BLaER1 treated with 17β-estradiol and CSF1 and Interleukin-3, amounts not matched to agents 10 nM and 100 nM (cell line): ENCODE measurements at regions not wholly inside any gene's neighbourhood (a gene's known extent, or its start where the extent isn't known, plus 50 kb on each side); places are given as distances from the start of the nearest gene placed in this dataset.

Experiments used
- H3K27ac ChIP-seq, 11 experiments: shearing (Covaris generic); formaldehyde crosslinking; 2 replicates each; pipeline ENCODE4 v1.8.1; 2022
- H3K27me3 ChIP-seq, 11 experiments: shearing (Covaris generic); formaldehyde crosslinking; 2 replicates each; pipeline ENCODE4 v1.8.1; 2022
- H3K36me3 ChIP-seq, 11 experiments: shearing (Covaris generic); formaldehyde crosslinking; 2 replicates each; pipeline ENCODE4 v1.8.1; 2022
- H3K4me1 ChIP-seq, 10 experiments: shearing (Covaris generic); formaldehyde crosslinking; 2 replicates each; pipeline ENCODE4 v1.8.1; 2022
- H3K4me2 ChIP-seq, 11 experiments: shearing (Covaris generic); formaldehyde crosslinking; 2 replicates each; pipeline ENCODE4 v1.8.1; 2022
- H3K4me3 ChIP-seq, 10 experiments: shearing (Covaris generic); formaldehyde crosslinking; 2 replicates each; pipeline ENCODE4 v1.8.1; 2022
- H3K9ac ChIP-seq, 11 experiments: shearing (Covaris generic); formaldehyde crosslinking; 2 replicates each; pipeline ENCODE4 v1.8.1; 2022
- H3K9me3 ChIP-seq, 11 experiments: shearing (Covaris generic); formaldehyde crosslinking; replicated peaks in 1 of 11; 2 replicates each; pipeline ENCODE4 v1.8.1; 2022
- H4K20me1 ChIP-seq, 11 experiments: shearing (Covaris generic); formaldehyde crosslinking; 2 replicates each; pipeline ENCODE4 v1.8.1; 2022
- Cebpa-rat ChIP-seq, 11 experiments: shearing (Covaris generic); IDR thresholded peaks; 2 replicates each; pipeline ENCODE4 v1.8.1; 2022

DNA sequence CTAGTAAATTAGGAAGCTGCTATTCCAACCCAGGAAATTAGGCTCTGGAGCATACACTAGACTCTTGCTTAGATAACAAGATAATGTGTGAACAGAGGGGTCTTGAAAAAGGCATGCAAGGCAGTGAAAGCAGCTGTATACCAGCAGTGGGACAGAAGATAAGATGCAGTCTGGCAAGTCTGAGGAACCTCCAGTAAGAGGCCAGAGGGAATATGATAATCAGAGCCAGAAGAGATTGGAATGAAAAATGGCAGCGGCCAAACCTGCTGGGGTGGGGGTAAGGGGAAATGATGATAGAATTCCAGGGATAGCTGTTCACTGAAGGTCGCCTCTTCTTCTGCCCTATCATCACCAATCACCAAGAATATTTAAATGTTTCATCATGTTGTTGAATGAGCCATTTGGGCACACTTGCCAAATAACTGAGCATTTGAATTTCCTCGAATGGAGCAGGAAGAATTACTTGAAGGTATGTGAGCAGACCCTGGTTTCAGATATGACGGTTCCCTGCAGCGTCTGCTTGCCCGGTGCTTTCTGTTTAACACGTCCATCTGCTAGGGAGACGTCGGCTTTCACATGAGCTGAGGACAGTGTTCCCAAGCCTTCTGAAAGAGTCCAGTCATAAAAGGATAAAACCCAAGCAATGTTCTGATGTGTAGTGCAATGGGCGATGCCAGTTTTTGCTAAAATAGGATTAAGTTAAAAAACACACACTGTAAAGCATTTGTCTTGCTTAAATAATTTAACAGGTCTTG is 173.3 kb downstream of the RWDD3 start:
- no peak overlapping the region for H3K4me3 ChIP-seq
- H3K9ac ChIP-seq, result no peak overlapping the region
- H3K9me3 ChIP-seq, result peaks cover 0 to 35% (median 12%) of the 10 kb centered on the region in 11 experiments; a peak in 14 of 22 replicates
- no peaks in the 10 kb centered on the region for H3K27me3 ChIP-seq
- H3K4me1 ChIP-seq, result no peaks in the 10 kb centered on the region; a peak in 1 of 20 replicates
- H3K36me3 ChIP-seq, result no peaks in the 10 kb centered on the region
- no peaks in the 10 kb centered on the region for H4K20me1 ChIP-seq
- no peak overlapping the region for H3K4me2 ChIP-seq
- H3K27ac ChIP-seq, result no peak overlapping the region
- no peak for TF ChIP-seq Cebpa-rat (IDR thresholded peaks at IDR 0.05)

DNA sequence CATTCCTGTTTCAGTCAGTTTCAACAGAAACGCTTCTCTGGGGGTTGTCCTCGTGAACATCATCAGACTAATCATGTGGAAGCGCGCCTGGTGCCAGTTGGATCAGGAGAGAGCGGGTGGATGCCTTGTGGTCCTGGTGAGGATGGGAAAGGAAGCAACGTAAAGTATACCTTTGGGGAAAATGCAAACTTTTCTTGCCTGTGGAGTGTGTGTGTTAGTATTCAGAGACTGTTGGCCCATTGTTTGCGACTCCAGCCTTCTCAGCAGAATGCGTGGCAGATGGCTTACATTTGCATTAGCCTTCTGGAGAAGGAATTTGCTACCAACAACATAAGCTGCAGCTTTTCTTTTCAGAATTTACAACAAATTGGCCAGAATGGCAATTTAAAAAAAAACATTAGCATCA is 173.9 kb downstream of the RWDD3 start:
- Histone ChIP-seq H3K27me3 (no peaks in the 10 kb centered on the region), H3K27ac (no peak overlapping the region), H3K4me3 (no peak overlapping the region), H3K36me3 (no peaks in the 10 kb centered on the region), H4K20me1 (no peaks in the 10 kb centered on the region), H3K4me1 (no peaks in the 10 kb centered on the region; a peak in 1 of 20 replicates), H3K9me3 (peaks cover 0 to 32% (median 12%) of the 10 kb centered on the region in 11 experiments; a peak in 14 of 22 replicates), H3K9ac (no peak overlapping the region), H3K4me2 (no peak overlapping the region)
- TF ChIP-seq Cebpa-rat (IDR thresholded peaks at IDR 0.05), result no peak

DNA sequence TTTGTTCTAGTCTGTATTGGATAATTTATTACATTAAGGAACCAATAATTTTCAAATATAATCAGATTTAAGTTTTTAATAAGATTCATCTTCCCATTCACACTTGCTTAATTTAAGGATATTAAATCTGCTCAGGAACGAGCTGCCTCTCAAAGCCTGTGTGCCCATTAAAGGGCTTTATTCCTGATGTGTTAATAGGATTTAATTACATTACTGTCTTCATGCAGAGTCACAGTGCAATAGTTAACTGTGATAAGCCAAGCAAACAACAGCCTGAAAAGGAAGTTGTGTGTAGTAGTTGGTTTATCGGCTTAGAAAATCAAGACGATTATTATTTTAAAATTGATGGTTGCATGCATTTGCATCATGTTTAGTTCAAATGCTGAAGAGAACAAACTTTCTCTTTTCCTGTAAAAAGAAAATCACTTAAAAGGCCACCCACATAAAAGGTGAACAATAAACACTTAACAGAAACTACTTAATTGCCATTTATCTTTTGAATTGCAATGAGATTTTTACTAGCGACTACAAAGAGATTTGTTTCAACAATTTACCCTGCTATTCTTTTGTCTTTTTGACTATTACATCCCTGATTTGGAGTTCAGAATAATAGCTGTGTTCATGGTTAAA is 174.6 kb downstream of the RWDD3 start:
- no peak for TF ChIP-seq Cebpa-rat (IDR thresholded peaks at IDR 0.05)
- Histone ChIP-seq H3K4me2 (no peak overlapping the region), H3K4me1 (no peaks in the 10 kb centered on the region; a peak in 1 of 20 replicates), H3K9me3 (peaks cover 0 to 25% (median 11%) of the 10 kb centered on the region in 11 experiments; a peak in 14 of 22 replicates), H3K4me3 (no peak overlapping the region), H3K27ac (no peak overlapping the region), H3K9ac (no peak overlapping the region), H3K27me3 (no peaks in the 10 kb centered on the region), H4K20me1 (no peaks in the 10 kb centered on the region), H3K36me3 (no peaks in the 10 kb centered on the region)

- no peak overlapping the region for H3K27ac ChIP-seq
- H3K4me1 ChIP-seq, result no peaks in the 10 kb centered on the region; a peak in 1 of 20 replicates
- no peaks in the 10 kb centered on the region for H3K27me3 ChIP-seq
- no peak for TF ChIP-seq Cebpa-rat (IDR thresholded peaks at IDR 0.05)
- H3K4me3 ChIP-seq, result no peak overlapping the region
- no peaks in the 10 kb centered on the region for H4K20me1 ChIP-seq
- peaks cover 0 to 19% (median 7%) of the 10 kb centered on the region in 11 experiments; a peak in 12 of 22 replicates for H3K9me3 ChIP-seq
- no peaks in the 10 kb centered on the region for H3K36me3 ChIP-seq
- H3K9ac ChIP-seq, result no peak overlapping the region
- no peak overlapping the region for H3K4me2 ChIP-seq
These were observed 175.3 kb downstream of the RWDD3 start for GRCh38 chr1:95409276-95409675.

DNA sequence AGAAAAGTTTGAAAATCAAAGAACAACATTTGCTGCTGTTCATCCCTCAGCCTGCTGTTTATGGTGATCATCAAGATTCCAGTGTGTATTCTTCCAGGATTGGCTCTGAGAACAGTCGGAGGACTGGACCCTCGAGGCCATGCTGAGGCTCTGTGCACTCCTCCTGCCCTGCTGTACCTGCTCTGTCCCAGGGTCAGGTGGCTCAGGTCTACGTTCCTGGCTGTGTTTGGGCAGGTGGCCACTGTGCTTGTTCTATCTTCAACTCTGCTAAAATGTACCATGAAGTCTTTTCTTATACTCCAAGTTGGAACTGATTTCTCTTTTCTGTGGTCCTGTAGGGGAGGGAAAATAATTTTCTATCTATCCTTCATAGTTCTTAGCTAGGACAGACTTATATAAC is 175.9 kb downstream of the RWDD3 start:
- H3K36me3 ChIP-seq, result no peaks in the 10 kb centered on the region
- H3K4me2 ChIP-seq, result no peak overlapping the region
- no peak overlapping the region for H3K27ac ChIP-seq
- no peaks in the 10 kb centered on the region for H3K4me1 ChIP-seq
- H4K20me1 ChIP-seq, result no peaks in the 10 kb centered on the region
- peaks cover 0 to 13% (median under 1%) of the 10 kb centered on the region in 11 experiments; a peak in 11 of 22 replicates for H3K9me3 ChIP-seq
- H3K27me3 ChIP-seq, result no peaks in the 10 kb centered on the region
- no peak for TF ChIP-seq Cebpa-rat (IDR thresholded peaks at IDR 0.05)
- H3K9ac ChIP-seq, result no peak overlapping the region
- H3K4me3 ChIP-seq, result no peak overlapping the region

DNA sequence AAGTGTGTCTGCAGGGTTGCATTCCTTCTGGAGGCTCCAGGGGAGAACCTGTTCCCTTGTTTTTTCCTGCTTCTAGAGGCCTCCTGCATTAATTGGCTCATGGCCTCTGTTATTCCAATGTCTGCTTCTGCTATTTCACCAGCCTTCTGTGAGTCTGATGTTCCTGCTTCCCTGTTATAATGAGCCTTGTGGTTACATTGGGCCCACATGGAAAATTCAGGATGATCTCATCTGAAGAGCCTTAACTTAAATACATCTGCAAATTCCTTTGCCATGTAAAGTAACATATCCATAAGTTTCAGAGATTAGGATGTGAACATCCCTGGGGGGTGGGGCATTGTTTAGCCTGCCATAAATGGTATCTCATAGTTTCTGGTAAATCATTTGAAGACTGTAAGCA is 181.1 kb downstream of the RWDD3 start:
- H4K20me1 ChIP-seq, result no peaks in the 10 kb centered on the region
- H3K4me2 ChIP-seq, result no peak overlapping the region
- H3K36me3 ChIP-seq, result no peaks in the 10 kb centered on the region
- H3K27ac ChIP-seq, result no peak overlapping the region
- no peaks in the 10 kb centered on the region for H3K9me3 ChIP-seq
- H3K9ac ChIP-seq, result no peak overlapping the region
- no peak for TF ChIP-seq Cebpa-rat (IDR thresholded peaks at IDR 0.05)
- no peaks in the 10 kb centered on the region for H3K27me3 ChIP-seq
- no peaks in the 10 kb centered on the region for H3K4me1 ChIP-seq
- H3K4me3 ChIP-seq, result no peak overlapping the region

GRCh38 chr1:95426772-95427171 is 192.8 kb downstream of the RWDD3 start:
- Histone ChIP-seq H4K20me1 (no peaks in the 10 kb centered on the region), H3K4me1 (peaks cover 0 to 33% (median 12%) of the 10 kb centered on the region in 10 experiments; a peak in 11 of 20 replicates), H3K4me2 (no peak overlapping the region), H3K4me3 (no peak overlapping the region), H3K36me3 (no peaks in the 10 kb centered on the region), H3K9me3 (no peaks in the 10 kb centered on the region), H3K27ac (no peak overlapping the region), H3K9ac (no peak overlapping the region), H3K27me3 (no peaks in the 10 kb centered on the region)
- no peak for TF ChIP-seq Cebpa-rat (IDR thresholded peaks at IDR 0.05)

GRCh38 chr1:95427525-95427924 is 193.5 kb downstream of the RWDD3 start:
- no peak for TF ChIP-seq Cebpa-rat (IDR thresholded peaks at IDR 0.05)

GRCh38 chr1:95431235-95431634 is 197.2 kb downstream of the RWDD3 start:
- Histone ChIP-seq H3K4me2 (no peak overlapping the region), H3K4me3 (no peak overlapping the region), H3K9me3 (no peaks in the 10 kb centered on the region), H3K9ac (no peak overlapping the region), H3K27ac (no peak overlapping the region), H4K20me1 (no peaks in the 10 kb centered on the region), H3K36me3 (no peaks in the 10 kb centered on the region), H3K4me1 (peaks cover 0 to 12% (median 0%) of the 10 kb centered on the region in 10 experiments; a peak in 6 of 20 replicates), H3K27me3 (no peaks in the 10 kb centered on the region)
- TF ChIP-seq Cebpa-rat (IDR thresholded peaks at IDR 0.05), result no peak

More at GRCh38 chr1:95427525-95427924, 193.5 kb downstream of the RWDD3 start:
- no peak overlapping the region for H3K27ac ChIP-seq
- no peak overlapping the region for H3K9ac ChIP-seq
- H3K4me1 ChIP-seq, result peaks cover 0 to 26% (median 9%) of the 10 kb centered on the region in 10 experiments; a peak in 11 of 20 replicates
- no peak overlapping the region for H3K4me2 ChIP-seq
- H3K9me3 ChIP-seq, result no peaks in the 10 kb centered on the region
- H4K20me1 ChIP-seq, result no peaks in the 10 kb centered on the region
- no peak overlapping the region for H3K4me3 ChIP-seq
- no peaks in the 10 kb centered on the region for H3K27me3 ChIP-seq
- H3K36me3 ChIP-seq, result no peaks in the 10 kb centered on the region
